GM12878 (cell line): ENCODE measurements at regions not wholly inside any gene's neighbourhood (a gene's known extent, or its start where the extent isn't known, plus 50 kb on each side); places are given as distances from the start of the nearest gene placed in this dataset.

Source experiments
- ATAC-seq: fragments of 200-7000 bp; cut with Tn5 transposase; 3 replicates; pipeline ENCODE4 v1.9.1; 2020; ENCODE audit warnings: mild to moderate bottlenecking, moderate library complexity
- BruUV-seq: library from RNA; stranded (reverse); fragments of 400-500 nt; replicated peaks from 2 replicates; lab custom pipeline; 2021; lab: Mats Ljungman, UMichigan
- CTCF ChIA-PET: fragments of 300-600 bp; sonication (Branson Sonifier 250); formaldehyde crosslinking; extraction: SDS; loops from one replicate; lab custom pipeline; 2021; ENCODE audit warnings: inconsistent platforms; lab: Yijun Ruan, JAX
- POLR2A ChIA-PET: fragments of 350-600 bp; formaldehyde crosslinking; extraction: SDS; loops from one replicate; lab custom pipeline; 2021; ENCODE audit warnings: inconsistent platforms; lab: Charles Lee
- RAD21 ChIA-PET: fragments of 300-600 bp; sonication (Branson Sonifier 250); formaldehyde crosslinking; loops from one replicate; lab custom pipeline; 2023; ENCODE audit warnings: antibody characterized with exemption; ENCODE audit not compliant: unreplicated experiment; lab: Charles Lee
- SMC1A ChIA-PET: fragments of 300-600 bp; sonication (Branson Sonifier 250); formaldehyde crosslinking; loops from one replicate; lab custom pipeline; 2023; ENCODE audit not compliant: unreplicated experiment, uncharacterized antibody; lab: Charles Lee
- DNase-seq: peaks from one replicate; pipeline ENCODE4 v3.0.0-alpha.2; 2011; ENCODE audit warnings: low read depth, low spot score
- FAIRE-seq: peaks from 3 replicates; lab custom pipeline; 2011; peaks lifted over from hg19 to GRCh38; lab: Jason Lieb, UNC
- H2AFZ ChIP-seq: 2 replicates; pipeline ENCODE4 v1.6.0; 2011; ENCODE audit warnings: low read depth, low read length, control low read depth; ENCODE audit not compliant: control insufficient read depth
- H3K27ac ChIP-seq: 2 replicates; pipeline ENCODE4 v1.5.1; 2011; ENCODE audit warnings: control low read depth; ENCODE audit not compliant: control insufficient read depth, insufficient read depth
- H3K27me3 ChIP-seq, 2 experiments: replicated peaks in 1 of 2; 2 replicates each; pipeline versions ENCODE4 v1.6.0 to v1.6.1; 2011; ENCODE audit warnings: low read length in 1 of 2; ENCODE audit not compliant: control insufficient read depth in 2 of 2, insufficient read depth in 2 of 2
- H3K36me3 ChIP-seq, 2 experiments: 2 replicates each; pipeline ENCODE4 v1.5.1; 2011; ENCODE audit warnings: low read length in 1 of 2; ENCODE audit not compliant: control insufficient read depth in 2 of 2, insufficient read depth in 2 of 2
- H3K4me1 ChIP-seq: 2 replicates; pipeline ENCODE4 v1.6.1; 2011; ENCODE audit warnings: mild to moderate bottlenecking, low read length, moderate library complexity, mixed read lengths; ENCODE audit not compliant: control insufficient read depth, insufficient read depth
- H3K4me2 ChIP-seq: 2 replicates; pipeline ENCODE4 v1.6.0; 2011; ENCODE audit warnings: control low read depth; ENCODE audit not compliant: control insufficient read depth, insufficient read depth
- H3K4me3 ChIP-seq: fragments of 200-600 bp; sonication (generic); 2 replicates; pipeline ENCODE4 v1.5.1; 2016
- H3K79me2 ChIP-seq: 2 replicates; pipeline ENCODE4 v1.6.0; 2011; ENCODE audit warnings: low read length; ENCODE audit not compliant: control insufficient read depth, insufficient read depth
- H3K9ac ChIP-seq: 2 replicates; pipeline ENCODE4 v1.8.0; 2011; ENCODE audit warnings: low read length, control low read depth, mixed read lengths; ENCODE audit not compliant: control insufficient read depth, insufficient read depth
- H3K9me3 ChIP-seq: replicated peaks from 3 replicates; pipeline ENCODE4 v1.5.1; 2011; ENCODE audit warnings: mild to moderate bottlenecking, low read length; ENCODE audit not compliant: control insufficient read depth, insufficient read depth
- H4K20me1 ChIP-seq: 2 replicates; pipeline ENCODE4 v1.6.0; 2011; ENCODE audit not compliant: control insufficient read depth, insufficient read depth
- ATF7 ChIP-seq: fragments of 450-650 bp; IDR thresholded peaks from 2 replicates; pipeline ENCODE4 v1.6.1; 2016; ENCODE audit warnings: low read depth, mild to moderate bottlenecking
- BACH1 ChIP-seq: fragments of 450-650 bp; IDR thresholded peaks from 2 replicates; pipeline ENCODE4 v1.6.1; 2017; ENCODE audit warnings: mild to moderate bottlenecking, borderline replicate concordance
- CREM ChIP-seq: IDR thresholded peaks from 2 replicates; pipeline ENCODE4 v1.6.1; 2014; ENCODE audit warnings: antibody characterized with exemption, low read depth
- HDAC2 ChIP-seq: fragments of 200-600 bp; sonication (generic); IDR thresholded peaks from 2 replicates; pipeline ENCODE4 v1.6.1; 2017
- NBN ChIP-seq: fragments of 450-650 bp; IDR thresholded peaks from 2 replicates; pipeline ENCODE4 v1.6.1; 2016
- NFXL1 ChIP-seq: fragments of 450-650 bp; IDR thresholded peaks from 2 replicates; pipeline ENCODE4 v1.6.1; 2017; ENCODE audit warnings: antibody characterized with exemption, mild to moderate bottlenecking, borderline replicate concordance
- POLR2A ChIP-seq: IDR thresholded peaks from 2 replicates; pipeline ENCODE4 v1.6.1; 2011; ENCODE audit warnings: low read depth, mild to moderate bottlenecking, low read length
- RFX5 ChIP-seq: IDR thresholded peaks from 2 replicates; pipeline ENCODE4 v1.6.1; 2011; ENCODE audit warnings: low read depth, low read length, improper control_type of control experiment
- SREBF1 ChIP-seq: IDR thresholded peaks from 2 replicates; pipeline ENCODE4 v1.6.1; 2012; ENCODE audit warnings: mild to moderate bottlenecking, low read length
- TCF7 ChIP-seq: IDR thresholded peaks from 2 replicates; pipeline ENCODE4 v1.6.1; 2014; ENCODE audit warnings: antibody characterized with exemption, borderline replicate concordance
- ZSCAN29 ChIP-seq: fragments of 450-650 bp; IDR thresholded peaks from 2 replicates; pipeline ENCODE4 v1.6.1; 2017; ENCODE audit warnings: mild to moderate bottlenecking, moderate library complexity
- WGBS: methylation state at CpG from one replicate; pipeline ENCODE4 v1.1.6; 2016; ENCODE audit warnings: low lambda C conversion rate; ENCODE audit not compliant: insufficient replicate concordance, insufficient coverage; ENCODE audit errors: missing lambda C conversion rate; 5-methylcytosine and 5-hydroxymethylcytosine counted together
- in situ Hi-C: fragments of 300-500 bp; cut with MboI; formaldehyde crosslinking; loops from 9 replicates; pipeline ENCODE4 v1.14.3; 2018; ENCODE audit warnings: mixed read lengths
- intact Hi-C: fragments of 100-400 bp; cut with micrococcal nuclease; formaldehyde crosslinking; loops from one replicate; pipeline ENCODE4 v1.14.2; 2022; ENCODE audit not compliant: unreplicated experiment
- TF ChIP-seq, protein P1 (sequence below): fragments of 450-650 bp; formaldehyde crosslinking; IDR thresholded peaks from 2 replicates; pipeline ENCODE4 v1.5.0; 2022; ENCODE audit warnings: mild to moderate bottlenecking, missing genetic modification characterization
- TF ChIP-seq, protein P2 (sequence below): fragments of 450-650 bp; IDR thresholded peaks from 2 replicates; pipeline ENCODE4 v1.6.1; 2017; ENCODE audit warnings: mild to moderate bottlenecking, low read depth, inconsistent platforms; ENCODE audit not compliant: poor library complexity, severe bottlenecking

DNA sequence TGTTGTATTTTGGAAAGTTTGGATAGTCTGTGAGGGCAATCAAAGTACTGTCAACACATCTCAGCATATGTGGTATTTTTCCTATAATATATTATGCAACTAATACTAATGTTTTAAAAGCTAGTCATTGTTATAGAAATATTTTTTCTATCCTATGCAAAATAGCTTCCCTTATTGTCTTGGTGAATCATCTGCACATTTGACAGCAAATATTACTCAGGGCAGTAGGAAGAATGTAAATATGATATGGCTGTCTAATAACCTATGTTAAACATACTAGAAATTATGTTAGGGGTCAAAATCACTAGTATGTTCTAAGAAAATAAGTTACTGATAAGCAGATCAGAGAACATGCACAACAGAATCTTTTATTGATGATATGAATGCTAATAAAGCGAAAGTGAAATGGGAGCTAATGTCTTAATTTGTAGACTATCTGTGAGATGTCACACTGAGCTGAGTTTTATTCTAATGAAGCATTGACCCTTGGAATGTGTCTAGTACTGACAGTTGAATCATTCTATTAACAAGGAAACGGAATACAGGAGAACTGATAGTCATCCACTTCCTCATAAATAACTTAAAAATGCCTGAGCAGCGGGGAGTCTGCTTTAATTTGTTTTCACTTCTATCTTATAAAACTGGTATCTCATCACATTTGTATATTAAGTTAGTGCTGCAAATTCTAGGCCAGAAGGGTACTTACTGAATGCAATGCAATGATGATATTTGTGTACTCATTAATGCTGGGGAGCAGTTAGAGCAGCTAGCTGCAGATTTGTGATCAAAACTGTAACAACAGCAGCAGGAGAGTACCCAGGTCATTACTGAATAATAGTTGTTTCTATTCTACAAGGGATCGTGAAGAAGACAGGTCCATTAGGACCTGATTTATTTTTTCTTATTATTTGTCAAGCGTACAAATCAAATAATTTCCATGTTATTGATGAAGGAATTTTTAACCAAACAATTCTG is 440.3 kb upstream of the AADAT start (continued):
- TF ChIP-seq, protein P1, sequence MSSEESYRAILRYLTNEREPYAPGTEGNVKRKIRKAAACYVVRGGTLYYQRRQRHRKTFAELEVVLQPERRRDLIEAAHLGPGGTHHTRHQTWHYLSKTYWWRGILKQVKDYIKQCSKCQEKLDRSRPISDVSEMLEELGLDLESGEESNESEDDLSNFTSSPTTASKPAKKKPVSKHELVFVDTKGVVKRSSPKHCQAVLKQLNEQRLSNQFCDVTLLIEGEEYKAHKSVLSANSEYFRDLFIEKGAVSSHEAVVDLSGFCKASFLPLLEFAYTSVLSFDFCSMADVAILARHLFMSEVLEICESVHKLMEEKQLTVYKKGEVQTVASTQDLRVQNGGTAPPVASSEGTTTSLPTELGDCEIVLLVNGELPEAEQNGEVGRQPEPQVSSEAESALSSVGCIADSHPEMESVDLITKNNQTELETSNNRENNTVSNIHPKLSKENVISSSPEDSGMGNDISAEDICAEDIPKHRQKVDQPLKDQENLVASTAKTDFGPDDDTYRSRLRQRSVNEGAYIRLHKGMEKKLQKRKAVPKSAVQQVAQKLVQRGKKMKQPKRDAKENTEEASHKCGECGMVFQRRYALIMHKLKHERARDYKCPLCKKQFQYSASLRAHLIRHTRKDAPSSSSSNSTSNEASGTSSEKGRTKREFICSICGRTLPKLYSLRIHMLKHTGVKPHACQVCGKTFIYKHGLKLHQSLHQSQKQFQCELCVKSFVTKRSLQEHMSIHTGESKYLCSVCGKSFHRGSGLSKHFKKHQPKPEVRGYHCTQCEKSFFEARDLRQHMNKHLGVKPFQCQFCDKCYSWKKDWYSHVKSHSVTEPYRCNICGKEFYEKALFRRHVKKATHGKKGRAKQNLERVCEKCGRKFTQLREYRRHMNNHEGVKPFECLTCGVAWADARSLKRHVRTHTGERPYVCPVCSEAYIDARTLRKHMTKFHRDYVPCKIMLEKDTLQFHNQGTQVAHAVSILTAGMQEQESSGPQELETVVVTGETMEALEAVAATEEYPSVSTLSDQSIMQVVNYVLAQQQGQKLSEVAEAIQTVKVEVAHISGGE (CRISPR knock-in tag): no peak
- no peak for TF ChIP-seq SREBF1
- no peak for TF ChIP-seq POLR2A

DNA sequence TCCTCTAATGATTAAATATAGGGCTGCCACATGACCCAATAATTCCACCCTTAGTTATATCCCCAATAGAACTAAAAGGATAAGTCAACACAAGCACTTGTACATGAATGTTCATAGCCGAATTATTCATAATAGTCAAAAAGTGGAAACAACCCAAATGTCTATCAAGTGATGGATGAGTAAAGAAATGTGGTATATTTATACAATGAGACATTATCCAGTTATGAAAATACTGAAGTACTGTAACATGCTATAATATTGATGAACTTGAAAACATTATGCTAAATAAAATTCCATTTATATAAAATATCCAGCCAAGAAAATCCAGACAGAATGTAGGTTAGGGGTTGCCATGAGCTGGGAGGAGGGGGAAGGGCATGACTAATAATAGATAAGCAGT is 436.7 kb upstream of the AADAT start:
- ATAC-seq (no peak), DNase-seq (no peak), FAIRE-seq (no peak)
- H3K27ac ChIP-seq: no peak overlapping the region
- no peaks in the 10 kb centered on the region for H3K36me3 ChIP-seq
- no peak overlapping the region for H2AFZ ChIP-seq
- H3K9me3 ChIP-seq: no peaks in the 10 kb centered on the region
- ChIA-PET POLR2A (no interaction called here), CTCF (interaction anchor here (1.3 to 2.3 kb wide), 2 partner anchors 9 to 266 kb away, joined by 3 to 6 read pairs; no protein-coding TSS in a partner anchor), SMC1A (interaction anchor here (0.7 kb wide), 1 partner anchor 328 kb away, joined by 5 read pairs; no protein-coding TSS in a partner anchor), RAD21 (no interaction called here)
- in situ Hi-C loops: no loop called here
- BruUV-seq: no TSS peak
- no peak overlapping the region for H3K4me2 ChIP-seq
- intact Hi-C loops: no loop called here
- H3K27me3 ChIP-seq: no peaks in the 10 kb centered on the region
- no peaks in the 10 kb centered on the region for H3K4me1 ChIP-seq
- no peak overlapping the region for H3K4me3 ChIP-seq
- H3K9ac ChIP-seq: no peak overlapping the region
- H3K79me2 ChIP-seq: no peaks in the 10 kb centered on the region
- 0% methylated on average over 1 of the region's 1 CpG for WGBS
- no peaks in the 10 kb centered on the region for H4K20me1 ChIP-seq
- TF ChIP-seq, protein P2, sequence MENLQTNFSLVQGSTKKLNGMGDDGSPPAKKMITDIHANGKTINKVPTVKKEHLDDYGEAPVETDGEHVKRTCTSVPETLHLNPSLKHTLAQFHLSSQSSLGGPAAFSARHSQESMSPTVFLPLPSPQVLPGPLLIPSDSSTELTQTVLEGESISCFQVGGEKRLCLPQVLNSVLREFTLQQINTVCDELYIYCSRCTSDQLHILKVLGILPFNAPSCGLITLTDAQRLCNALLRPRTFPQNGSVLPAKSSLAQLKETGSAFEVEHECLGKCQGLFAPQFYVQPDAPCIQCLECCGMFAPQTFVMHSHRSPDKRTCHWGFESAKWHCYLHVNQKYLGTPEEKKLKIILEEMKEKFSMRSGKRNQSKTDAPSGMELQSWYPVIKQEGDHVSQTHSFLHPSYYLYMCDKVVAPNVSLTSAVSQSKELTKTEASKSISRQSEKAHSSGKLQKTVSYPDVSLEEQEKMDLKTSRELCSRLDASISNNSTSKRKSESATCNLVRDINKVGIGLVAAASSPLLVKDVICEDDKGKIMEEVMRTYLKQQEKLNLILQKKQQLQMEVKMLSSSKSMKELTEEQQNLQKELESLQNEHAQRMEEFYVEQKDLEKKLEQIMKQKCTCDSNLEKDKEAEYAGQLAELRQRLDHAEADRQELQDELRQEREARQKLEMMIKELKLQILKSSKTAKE: no peak
- TF ChIP-seq TCF7 (no peak), ATF7 (no peak), HDAC2 (no peak), NFXL1 (no peak), ZSCAN29 (no peak), NBN (no peak), CREM (no peak), RFX5 (no peak), BACH1 (no peak)
- TF ChIP-seq, protein P1 (CRISPR knock-in tag): no peak
